Calu3 (cell line): ENCODE measurements at regions not wholly inside any gene's neighbourhood (a gene's known extent, or its start where the extent isn't known, plus 50 kb on each side); places are given as distances from the start of the nearest gene placed in this dataset.

ENCODE experiments used
- BruUV-seq: library from RNA; stranded (reverse); fragments of 400-500 nt; replicated peaks from 2 replicates; lab custom pipeline; 2021; lab: Mats Ljungman, UMichigan
- CTCF ChIA-PET: fragments of 300-600 bp; sonication (Branson Sonifier 250); formaldehyde crosslinking; loops from one replicate; lab custom pipeline; 2022; ENCODE audit warnings: antibody characterized with exemption; lab: Charles Lee
- DNase-seq: peaks from one replicate; pipeline ENCODE4 v3.0.0; 2022
- H3K27ac Mint-ChIP-seq: one replicate; pipeline ENCODE4 v1.8.0; 2022; ENCODE audit warnings: mixed read lengths; ENCODE audit not compliant: unreplicated experiment
- H3K27me3 Mint-ChIP-seq: one replicate; pipeline ENCODE4 v1.8.0; 2022; ENCODE audit warnings: mixed read lengths; ENCODE audit not compliant: unreplicated experiment
- H3K36me3 Mint-ChIP-seq: one replicate; pipeline ENCODE4 v1.8.0; 2022; ENCODE audit warnings: mild to moderate bottlenecking, moderate library complexity, mixed read lengths; ENCODE audit not compliant: insufficient read depth, unreplicated experiment
- H3K4me1 Mint-ChIP-seq: one replicate; pipeline ENCODE4 v1.8.0; 2022; ENCODE audit warnings: mild to moderate bottlenecking, low read depth, mixed read lengths; ENCODE audit not compliant: unreplicated experiment
- H3K4me3 Mint-ChIP-seq: one replicate; pipeline ENCODE4 v1.8.0; 2022; ENCODE audit warnings: mild to moderate bottlenecking, low read depth, moderate library complexity, mixed read lengths; ENCODE audit not compliant: unreplicated experiment
- H3K9me3 Mint-ChIP-seq: one replicate; pipeline ENCODE4 v1.8.0; 2022; ENCODE audit warnings: low read depth, mixed read lengths; ENCODE audit not compliant: unreplicated experiment
- CTCF ChIP-seq: fragments of 200-600 bp; IDR thresholded peaks from one replicate; pipeline ENCODE4 v1.8.0; 2022; ENCODE audit warnings: antibody characterized with exemption; ENCODE audit not compliant: unreplicated experiment
- intact Hi-C: fragments of 100-400 bp; cut with micrococcal nuclease; formaldehyde crosslinking; loops from one replicate; pipeline ENCODE4 v1.10.0; 2022; ENCODE audit not compliant: unreplicated experiment

DNA sequence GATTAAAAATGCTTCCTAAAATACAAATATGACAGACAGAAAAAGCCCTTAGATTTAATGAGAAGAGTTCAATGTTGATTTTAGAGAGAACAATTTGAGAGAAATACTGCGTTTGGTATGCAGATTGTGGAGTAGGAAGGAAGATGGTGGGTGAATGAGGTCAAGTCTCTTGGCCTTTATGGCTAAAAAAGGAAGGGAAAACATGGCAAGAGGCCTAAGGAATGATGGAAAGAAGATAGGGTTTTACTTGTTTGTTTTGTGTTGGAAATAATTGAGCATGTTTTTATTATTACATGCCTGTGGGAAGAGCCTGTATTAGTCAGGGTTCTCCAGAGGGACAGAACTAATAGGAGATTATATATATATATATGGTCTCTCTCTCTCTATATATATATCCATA, 318.1 kb downstream of the TRIB2 start:
- no peak overlapping the region for H3K27ac Mint-ChIP-seq
- TF ChIP-seq CTCF = no peak
- BruUV-seq = no TSS peak
- CTCF ChIA-PET = no interaction called here
- no peaks in the 10 kb centered on the region for H3K4me1 Mint-ChIP-seq
- H3K9me3 Mint-ChIP-seq = no peaks in the 10 kb centered on the region
- no peaks in the 10 kb centered on the region for H3K36me3 Mint-ChIP-seq
- intact Hi-C loops = no loop called here
- DNase-seq = no peak
- no peaks in the 10 kb centered on the region for H3K27me3 Mint-ChIP-seq
- H3K4me3 Mint-ChIP-seq = no peak overlapping the region

- intact Hi-C loops = no loop called here
- H3K36me3 Mint-ChIP-seq = no peaks in the 10 kb centered on the region
- no peak for DNase-seq
- no peak for TF ChIP-seq CTCF
- CTCF ChIA-PET = no interaction called here
- H3K9me3 Mint-ChIP-seq = no peaks in the 10 kb centered on the region
- no peak overlapping the region for H3K4me3 Mint-ChIP-seq
- no TSS peak for BruUV-seq
- no peaks in the 10 kb centered on the region for H3K4me1 Mint-ChIP-seq
- no peak overlapping the region for H3K27ac Mint-ChIP-seq
- H3K27me3 Mint-ChIP-seq = no peaks in the 10 kb centered on the region
Measured at GRCh38 chr2:13035866-13036265, 319.1 kb downstream of the TRIB2 start.

DNA sequence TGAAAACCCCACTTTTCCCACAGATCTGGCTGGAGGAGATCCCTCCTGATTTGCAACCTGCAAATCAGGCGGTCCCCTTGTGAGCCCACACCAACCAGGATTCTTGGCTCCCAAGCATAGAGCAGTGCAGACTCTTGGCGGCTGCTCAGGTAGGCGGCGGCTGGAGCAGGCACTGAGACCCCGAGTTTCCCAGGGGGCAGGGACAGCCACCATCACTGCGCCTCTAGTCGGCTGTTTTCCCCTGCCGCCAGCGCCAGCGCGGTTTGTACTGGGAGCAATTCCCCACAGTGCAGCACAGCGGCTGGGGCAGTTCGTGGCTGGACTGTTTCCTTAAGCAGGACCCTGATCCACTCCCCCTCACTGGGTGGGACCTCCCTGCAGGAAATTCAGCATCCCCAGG, 323.3 kb downstream of the TRIB2 start:
- Mint-ChIP-seq H3K27me3 (no peaks in the 10 kb centered on the region), H3K4me1 (no peaks in the 10 kb centered on the region), H3K4me3 (no peak overlapping the region), H3K9me3 (no peaks in the 10 kb centered on the region), H3K36me3 (no peaks in the 10 kb centered on the region), H3K27ac (no peak overlapping the region)
- CTCF ChIA-PET = no interaction called here
- no TSS peak for BruUV-seq
- intact Hi-C loops = no loop called here
- no peak for TF ChIP-seq CTCF
- no peak for DNase-seq

GRCh38 chr2:13046557-13047165, 329.9 kb downstream of the TRIB2 start:
- TF ChIP-seq CTCF = no peak
- Mint-ChIP-seq H3K9me3 (no peaks in the 10 kb centered on the region), H3K36me3 (no peaks in the 10 kb centered on the region), H3K4me3 (no peak overlapping the region), H3K27ac (no peak overlapping the region), H3K4me1 (peaks cover 8% of the 10 kb centered on the region), H3K27me3 (no peaks in the 10 kb centered on the region)
- no peak for DNase-seq
- no TSS peak for BruUV-seq
- intact Hi-C loops = no loop called here
- CTCF ChIA-PET = no interaction called here
